K562 (cell line): ENCODE measurements at regions not wholly inside any gene's neighbourhood (a gene's known extent, or its start where the extent isn't known, plus 50 kb on each side); places are given as distances from the start of the nearest gene placed in this dataset.
A peak's percentile ranks its signal among the peaks of the same experiment; 100 is the strongest.

Experiments
- ETV5 ChIP-seq: sonication (generic); formaldehyde crosslinking; IDR thresholded peaks from 2 replicates; pipeline ENCODE4 v1.4.0; 2020; ENCODE audit warnings: low read depth, mild to moderate bottlenecking, missing genetic modification reagents
- GATA2 ChIP-seq: sonication (generic); formaldehyde crosslinking; IDR thresholded peaks from 2 replicates; pipeline ENCODE4 v1.4.0; 2020; ENCODE audit warnings: mild to moderate bottlenecking, missing genetic modification reagents
- KDM4B ChIP-seq, 2 experiments: fragments of 450-650 bp in 1 of 2; sonication (generic) in 1 of 2; IDR thresholded peaks; 2 replicates each; pipeline ENCODE4 v1.6.1; 2016 to 2017; ENCODE audit warnings: borderline replicate concordance in 2 of 2, antibody characterized with exemption in 1 of 2, low read depth in 1 of 2, mild to moderate bottlenecking in 1 of 2
- L3MBTL2 ChIP-seq: fragments of 450-650 bp; IDR thresholded peaks from 2 replicates; pipeline ENCODE4 v1.6.1; 2016; ENCODE audit warnings: mild to moderate bottlenecking, moderate library complexity
- MBD2 ChIP-seq: sonication (generic); IDR thresholded peaks from 2 replicates; pipeline ENCODE4 v1.6.1; 2016; ENCODE audit warnings: low read depth, borderline replicate concordance
- PCBP2 ChIP-seq: fragments of 200-400 bp; formaldehyde crosslinking; IDR thresholded peaks from 2 replicates; pipeline ENCODE4 v1.6.1; 2018; ENCODE audit warnings: low read length, low read depth, mild to moderate bottlenecking, moderate library complexity; ENCODE audit not compliant: poor library complexity, severe bottlenecking
- RHOXF2B ChIP-seq: fragments of 250-450 bp; sonication (Bioruptor Pico); conservative IDR thresholded peaks from 2 replicates; pipeline ENCODE4 v1.5.1; 2021
- RUNX1 ChIP-seq: sonication (generic); IDR thresholded peaks from 2 replicates; pipeline ENCODE4 v1.6.1; 2016; ENCODE audit warnings: antibody characterized with exemption, low read depth
- TOE1 ChIP-seq, 2 experiments: fragments of 450-650 bp in 1 of 2; sonication (generic) in 1 of 2; formaldehyde crosslinking in 1 of 2; IDR thresholded peaks; 2 replicates each; pipeline versions ENCODE4 v1.7.1 to v1.8.0; 2016 to 2022; ENCODE audit warnings: borderline replicate concordance in 2 of 2, mild to moderate bottlenecking in 2 of 2, antibody characterized with exemption in 1 of 2, inconsistent platforms in 1 of 2, low read depth in 1 of 2, missing genetic modification reagents in 1 of 2, moderate library complexity in 1 of 2
- YY1 ChIP-seq, 3 experiments: IDR thresholded peaks; 2 replicates each; pipeline ENCODE4 v1.6.1; 2011; ENCODE audit warnings: low read length in 2 of 3, mild to moderate bottlenecking in 2 of 3, moderate library complexity in 2 of 3, borderline replicate concordance in 1 of 3, control low read depth in 1 of 3, low read depth in 1 of 3; ENCODE audit not compliant: insufficient read depth in 3 of 3, insufficient replicate concordance in 2 of 3, control insufficient read depth in 1 of 3, insufficient read length in 1 of 3; ENCODE audit errors: extremely low read depth in 1 of 3
- ZNF12 ChIP-seq: sonication (generic); formaldehyde crosslinking; IDR thresholded peaks from 2 replicates; pipeline ENCODE4 v1.4.0; 2020; ENCODE audit warnings: mild to moderate bottlenecking, missing genetic modification reagents
- ZNF347 ChIP-seq: fragments of 450-650 bp; formaldehyde crosslinking; IDR thresholded peaks from 2 replicates; pipeline ENCODE4 v1.4.0; 2020; ENCODE audit warnings: low read depth, mild to moderate bottlenecking, moderate library complexity
- TF ChIP-seq, protein P1 (sequence below): sonication (generic); formaldehyde crosslinking; IDR thresholded peaks from 2 replicates; pipeline ENCODE4 v1.8.0; 2023; ENCODE audit warnings: mild to moderate bottlenecking, missing genetic modification reagents
- TF ChIP-seq, protein P2 (sequence below): fragments of 450-650 bp; IDR thresholded peaks from 2 replicates; pipeline ENCODE4 v1.6.1; 2016; ENCODE audit warnings: borderline replicate concordance
- TF ChIP-seq, protein P3 (sequence below): fragments of 450-650 bp; formaldehyde crosslinking; IDR thresholded peaks from 2 replicates; pipeline ENCODE4 v1.4.0; 2020; ENCODE audit warnings: mild to moderate bottlenecking
- TF ChIP-seq, protein P4 (sequence below): fragments of 250-450 bp; sonication (Bioruptor Pico); IDR thresholded peaks from 2 replicates; pipeline ENCODE4 v1.5.0; 2022; ENCODE audit warnings: mild to moderate bottlenecking

DNA sequence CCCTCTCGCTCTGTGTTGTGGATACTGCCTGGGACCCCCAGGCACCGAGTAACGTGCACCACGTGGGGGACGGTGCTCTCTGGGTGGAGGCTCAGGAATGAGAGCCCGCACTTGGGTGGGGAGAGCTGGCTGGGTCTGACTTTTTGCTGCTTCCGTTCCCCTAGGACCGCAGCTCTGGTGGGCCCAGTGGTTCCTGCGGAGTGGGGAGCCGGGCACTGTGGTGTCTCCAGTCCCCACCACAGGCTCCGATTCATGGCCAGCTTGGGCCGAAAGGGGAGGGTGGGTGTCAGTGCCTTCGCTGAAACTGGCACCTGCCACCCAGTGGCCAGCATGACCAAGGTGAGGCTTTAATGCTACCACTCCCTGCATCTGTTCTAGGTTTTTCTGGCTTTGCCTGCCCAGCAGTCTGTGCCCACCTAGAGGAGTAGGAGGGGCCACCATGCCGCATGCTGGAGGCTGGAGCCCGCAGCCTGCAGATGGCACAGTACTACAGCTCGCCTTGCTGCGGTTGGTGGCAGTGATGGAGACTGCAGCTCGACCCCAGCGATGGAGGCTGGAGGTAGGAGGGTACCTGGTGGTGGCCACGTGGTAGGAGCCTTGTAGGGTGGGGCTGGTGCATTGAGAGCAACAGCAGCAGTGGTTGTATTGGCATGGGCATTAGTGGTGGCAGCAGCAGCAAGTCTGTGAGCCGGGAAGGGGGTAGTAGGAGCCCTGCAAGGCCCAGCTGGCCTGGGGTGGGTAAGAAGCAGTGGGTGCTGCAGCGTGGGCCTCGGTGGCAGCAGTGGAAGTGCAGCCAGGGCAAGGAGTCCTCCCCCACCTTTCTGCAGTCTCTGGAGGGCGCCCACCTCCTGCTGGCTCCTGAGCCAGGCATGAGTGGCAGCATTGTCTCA is 118.8 kb upstream of the VPREB1 start (continued):
- TF ChIP-seq, protein P1, sequence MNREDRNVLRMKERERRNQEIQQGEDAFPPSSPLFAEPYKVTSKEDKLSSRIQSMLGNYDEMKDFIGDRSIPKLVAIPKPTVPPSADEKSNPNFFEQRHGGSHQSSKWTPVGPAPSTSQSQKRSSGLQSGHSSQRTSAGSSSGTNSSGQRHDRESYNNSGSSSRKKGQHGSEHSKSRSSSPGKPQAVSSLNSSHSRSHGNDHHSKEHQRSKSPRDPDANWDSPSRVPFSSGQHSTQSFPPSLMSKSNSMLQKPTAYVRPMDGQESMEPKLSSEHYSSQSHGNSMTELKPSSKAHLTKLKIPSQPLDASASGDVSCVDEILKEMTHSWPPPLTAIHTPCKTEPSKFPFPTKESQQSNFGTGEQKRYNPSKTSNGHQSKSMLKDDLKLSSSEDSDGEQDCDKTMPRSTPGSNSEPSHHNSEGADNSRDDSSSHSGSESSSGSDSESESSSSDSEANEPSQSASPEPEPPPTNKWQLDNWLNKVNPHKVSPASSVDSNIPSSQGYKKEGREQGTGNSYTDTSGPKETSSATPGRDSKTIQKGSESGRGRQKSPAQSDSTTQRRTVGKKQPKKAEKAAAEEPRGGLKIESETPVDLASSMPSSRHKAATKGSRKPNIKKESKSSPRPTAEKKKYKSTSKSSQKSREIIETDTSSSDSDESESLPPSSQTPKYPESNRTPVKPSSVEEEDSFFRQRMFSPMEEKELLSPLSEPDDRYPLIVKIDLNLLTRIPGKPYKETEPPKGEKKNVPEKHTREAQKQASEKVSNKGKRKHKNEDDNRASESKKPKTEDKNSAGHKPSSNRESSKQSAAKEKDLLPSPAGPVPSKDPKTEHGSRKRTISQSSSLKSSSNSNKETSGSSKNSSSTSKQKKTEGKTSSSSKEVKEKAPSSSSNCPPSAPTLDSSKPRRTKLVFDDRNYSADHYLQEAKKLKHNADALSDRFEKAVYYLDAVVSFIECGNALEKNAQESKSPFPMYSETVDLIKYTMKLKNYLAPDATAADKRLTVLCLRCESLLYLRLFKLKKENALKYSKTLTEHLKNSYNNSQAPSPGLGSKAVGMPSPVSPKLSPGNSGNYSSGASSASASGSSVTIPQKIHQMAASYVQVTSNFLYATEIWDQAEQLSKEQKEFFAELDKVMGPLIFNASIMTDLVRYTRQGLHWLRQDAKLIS: no peak
- 0 out of 2 replicates have a peak, but pooled peaks have one; percentile 53 for TF ChIP-seq ZNF12 (CRISPR knock-in tag)
- no peak for TF ChIP-seq ZNF347 (CRISPR knock-in tag)
- TF ChIP-seq YY1 (IDR thresholded peaks at IDR 0.05; ENCODE audit: borderline replicate concordance in 1 of 3, control insufficient read depth in 1 of 3, extremely low read depth in 1 of 3, insufficient read depth in 3 of 3, insufficient read length in 1 of 3, insufficient replicate concordance in 2 of 3, low read depth in 1 of 3, low read length in 2 of 3): no peak
- peak; percentile 20; the same call in 1 of the 2 replicates for TF ChIP-seq ETV5 (CRISPR knock-in tag)
- TF ChIP-seq, protein P2, sequence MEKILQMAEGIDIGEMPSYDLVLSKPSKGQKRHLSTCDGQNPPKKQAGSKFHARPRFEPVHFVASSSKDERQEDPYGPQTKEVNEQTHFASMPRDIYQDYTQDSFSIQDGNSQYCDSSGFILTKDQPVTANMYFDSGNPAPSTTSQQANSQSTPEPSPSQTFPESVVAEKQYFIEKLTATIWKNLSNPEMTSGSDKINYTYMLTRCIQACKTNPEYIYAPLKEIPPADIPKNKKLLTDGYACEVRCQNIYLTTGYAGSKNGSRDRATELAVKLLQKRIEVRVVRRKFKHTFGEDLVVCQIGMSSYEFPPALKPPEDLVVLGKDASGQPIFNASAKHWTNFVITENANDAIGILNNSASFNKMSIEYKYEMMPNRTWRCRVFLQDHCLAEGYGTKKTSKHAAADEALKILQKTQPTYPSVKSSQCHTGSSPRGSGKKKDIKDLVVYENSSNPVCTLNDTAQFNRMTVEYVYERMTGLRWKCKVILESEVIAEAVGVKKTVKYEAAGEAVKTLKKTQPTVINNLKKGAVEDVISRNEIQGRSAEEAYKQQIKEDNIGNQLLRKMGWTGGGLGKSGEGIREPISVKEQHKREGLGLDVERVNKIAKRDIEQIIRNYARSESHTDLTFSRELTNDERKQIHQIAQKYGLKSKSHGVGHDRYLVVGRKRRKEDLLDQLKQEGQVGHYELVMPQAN: no peak
- TF ChIP-seq MBD2: no peak
- no peak for TF ChIP-seq RHOXF2B (CRISPR knock-in tag)
- no peak for TF ChIP-seq L3MBTL2
- no peak for TF ChIP-seq TOE1 (IDR thresholded peaks at IDR 0.05; ENCODE audit: borderline replicate concordance)
- TF ChIP-seq TOE1 (CRISPR knock-in tag; IDR thresholded peaks at IDR 0.05; ENCODE audit: borderline replicate concordance, low read depth): no peak
- TF ChIP-seq KDM4B (IDR thresholded peaks at IDR 0.05; ENCODE audit: borderline replicate concordance in 2 of 2, low read depth in 1 of 2): no peak
- TF ChIP-seq, protein P3, sequence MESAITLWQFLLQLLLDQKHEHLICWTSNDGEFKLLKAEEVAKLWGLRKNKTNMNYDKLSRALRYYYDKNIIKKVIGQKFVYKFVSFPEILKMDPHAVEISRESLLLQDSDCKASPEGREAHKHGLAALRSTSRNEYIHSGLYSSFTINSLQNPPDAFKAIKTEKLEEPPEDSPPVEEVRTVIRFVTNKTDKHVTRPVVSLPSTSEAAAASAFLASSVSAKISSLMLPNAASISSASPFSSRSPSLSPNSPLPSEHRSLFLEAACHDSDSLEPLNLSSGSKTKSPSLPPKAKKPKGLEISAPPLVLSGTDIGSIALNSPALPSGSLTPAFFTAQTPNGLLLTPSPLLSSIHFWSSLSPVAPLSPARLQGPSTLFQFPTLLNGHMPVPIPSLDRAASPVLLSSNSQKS (CRISPR knock-in tag): no peak
- no peak for TF ChIP-seq PCBP2
- no peak for TF ChIP-seq RUNX1
- TF ChIP-seq GATA2: 0 out of 2 replicates have a peak, but pooled peaks have one; percentile 26
- TF ChIP-seq, protein P4, sequence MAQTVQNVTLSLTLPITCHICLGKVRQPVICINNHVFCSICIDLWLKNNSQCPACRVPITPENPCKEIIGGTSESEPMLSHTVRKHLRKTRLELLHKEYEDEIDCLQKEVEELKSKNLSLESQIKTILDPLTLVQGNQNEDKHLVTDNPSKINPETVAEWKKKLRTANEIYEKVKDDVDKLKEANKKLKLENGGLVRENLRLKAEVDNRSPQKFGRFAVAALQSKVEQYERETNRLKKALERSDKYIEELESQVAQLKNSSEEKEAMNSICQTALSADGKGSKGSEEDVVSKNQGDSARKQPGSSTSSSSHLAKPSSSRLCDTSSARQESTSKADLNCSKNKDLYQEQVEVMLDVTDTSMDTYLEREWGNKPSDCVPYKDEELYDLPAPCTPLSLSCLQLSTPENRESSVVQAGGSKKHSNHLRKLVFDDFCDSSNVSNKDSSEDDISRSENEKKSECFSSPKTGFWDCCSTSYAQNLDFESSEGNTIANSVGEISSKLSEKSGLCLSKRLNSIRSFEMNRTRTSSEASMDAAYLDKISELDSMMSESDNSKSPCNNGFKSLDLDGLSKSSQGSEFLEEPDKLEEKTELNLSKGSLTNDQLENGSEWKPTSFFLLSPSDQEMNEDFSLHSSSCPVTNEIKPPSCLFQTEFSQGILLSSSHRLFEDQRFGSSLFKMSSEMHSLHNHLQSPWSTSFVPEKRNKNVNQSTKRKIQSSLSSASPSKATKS (CRISPR knock-in tag): no peak
